ENCODE measurements at regions not wholly inside any gene's neighbourhood (a gene's known extent, or its start where the extent isn't known, plus 50 kb on each side); places are given as distances from the start of the nearest gene placed in this dataset.

- Histone ChIP-seq H3K27ac (no peak overlapping the region), H3K9me3 (no peaks in the 10 kb centered on the region), H3K4me1 (no peaks in the 10 kb centered on the region), H3K4me3 (no peak overlapping the region), H3K36me3 (replicated peaks in 1 of 2; ENCODE audit: insufficient read depth in 1 of 2, low read depth in 2 of 2) (no peaks in the 10 kb centered on the region), H3K27me3 (no peaks in the 10 kb centered on the region)
- ATAC-seq (no peak), DNase-seq (no peak)
- no peak for TF ChIP-seq POLR2A (IDR thresholded peaks at IDR 0.05)
- no peak for TF ChIP-seq CTCF (IDR thresholded peaks at IDR 0.05)
- intact Hi-C loops (cut with DNase I) = no loop called here
Measured at GRCh38 chr2:82599021-82599420, 1860.1 kb downstream of the SUCLG1 start.

DNA sequence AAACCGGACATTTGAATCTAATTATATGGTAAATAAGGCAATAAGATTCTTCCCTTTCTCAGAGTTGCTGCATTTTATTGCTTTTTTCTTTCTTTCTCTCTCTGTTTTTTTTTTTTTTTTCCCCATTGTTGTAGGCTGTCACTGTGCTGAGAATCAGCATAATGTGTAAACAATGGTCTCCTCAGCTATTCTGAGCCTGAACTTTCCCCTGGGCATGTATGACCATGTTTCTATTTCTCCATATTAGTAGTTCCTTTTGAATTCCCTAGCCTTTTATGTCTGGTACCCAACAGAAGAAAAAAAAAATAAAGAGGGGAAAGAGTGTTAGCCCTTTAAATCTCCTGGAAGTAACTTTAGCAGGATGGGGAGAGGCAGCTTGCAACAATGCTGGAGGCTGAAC is 1862.5 kb downstream of the SUCLG1 start:
- no peak for TF ChIP-seq CTCF (IDR thresholded peaks at IDR 0.05)
- no peak for TF ChIP-seq POLR2A (IDR thresholded peaks at IDR 0.05)
- H3K36me3 ChIP-seq (replicated peaks in 1 of 2; ENCODE audit: insufficient read depth in 1 of 2, low read depth in 2 of 2) = no peaks in the 10 kb centered on the region
- intact Hi-C loops (cut with DNase I) = no loop called here
- H3K27me3 ChIP-seq = no peaks in the 10 kb centered on the region
- DNase-seq (no peak), ATAC-seq (no peak)
- no peaks in the 10 kb centered on the region for H3K4me1 ChIP-seq
- WGBS, 2 donors = 61 to 68% methylated on average over 1 of the region's 1 CpG
- H3K4me3 ChIP-seq = no peak overlapping the region
- H3K27ac ChIP-seq = no peak overlapping the region
- H3K9me3 ChIP-seq = no peaks in the 10 kb centered on the region

- Histone ChIP-seq H3K4me1 (no peaks in the 10 kb centered on the region), H3K36me3 (replicated peaks in 1 of 2; ENCODE audit: insufficient read depth in 1 of 2, low read depth in 2 of 2) (no peaks in the 10 kb centered on the region), H3K27ac (no peak overlapping the region), H3K27me3 (no peaks in the 10 kb centered on the region), H3K4me3 (no peak overlapping the region), H3K9me3 (no peaks in the 10 kb centered on the region)
- no peak for DNase-seq
- intact Hi-C loops (cut with DNase I) = no loop called here
- TF ChIP-seq CTCF (IDR thresholded peaks at IDR 0.05) = no peak
- no peak for TF ChIP-seq POLR2A (IDR thresholded peaks at IDR 0.05)
- no peak for ATAC-seq
- WGBS, 2 donors = 28 to 39% methylated on average over 3 of the region's 3 CpGs
Measured at GRCh38 chr2:82591718-82592117, 1867.4 kb downstream of the SUCLG1 start.

GRCh38 chr2:82576656-82577055 is 1882.4 kb downstream of the SUCLG1 start:
- Histone ChIP-seq H3K36me3 (replicated peaks in 1 of 2; ENCODE audit: insufficient read depth in 1 of 2, low read depth in 2 of 2) (no peaks in the 10 kb centered on the region), H3K4me1 (no peaks in the 10 kb centered on the region), H3K27ac (no peak overlapping the region), H3K9me3 (peaks cover 0 to 7% (median 0%) of the 10 kb centered on the region in 3 donors), H3K27me3 (no peaks in the 10 kb centered on the region), H3K4me3 (no peak overlapping the region)
- intact Hi-C loops (cut with DNase I) = no loop called here
- ATAC-seq (no peak), DNase-seq (no peak)
- TF ChIP-seq CTCF (IDR thresholded peaks at IDR 0.05) = no peak
- TF ChIP-seq POLR2A (IDR thresholded peaks at IDR 0.05) = no peak

- TF ChIP-seq POLR2A (IDR thresholded peaks at IDR 0.05) (no peak), CTCF (IDR thresholded peaks at IDR 0.05) (no peak)
- no peaks in the 10 kb centered on the region for H3K4me1 ChIP-seq
- no peak overlapping the region for H3K27ac ChIP-seq
- no peaks in the 10 kb centered on the region for H3K9me3 ChIP-seq
- DNase-seq = no peak
- no peaks in the 10 kb centered on the region for H3K27me3 ChIP-seq
- H3K36me3 ChIP-seq (replicated peaks in 1 of 2; ENCODE audit: insufficient read depth in 1 of 2, low read depth in 2 of 2) = no peaks in the 10 kb centered on the region
- ATAC-seq = no peak
- H3K4me3 ChIP-seq = no peak overlapping the region
- intact Hi-C loops (cut with DNase I) = no loop called here
- 62 to 63% methylated on average over 3 of the region's 3 CpGs for WGBS, 2 donors
Measured at GRCh38 chr2:82539280-82539621, 1919.8 kb downstream of the SUCLG1 start.

All from body of pancreas (tissue), 4 donors.